Raji (cell line): ENCODE measurements at regions not wholly inside any gene's neighbourhood (a gene's known extent, or its start where the extent isn't known, plus 50 kb on each side); places are given as distances from the start of the nearest gene placed in this dataset.

Source experiments
- POLR2A ChIP-seq: IDR thresholded peaks from 2 replicates; pipeline ENCODE4 v1.6.1; 2011; ENCODE audit warnings: low read depth, low read length, control low read depth; ENCODE audit not compliant: insufficient read depth

GRCh38 chr4:138859254-138859653, 156.3 kb upstream of the NOCT start:
- no peak for TF ChIP-seq POLR2A

- TF ChIP-seq POLR2A: no peak
Measured at GRCh38 chr4:138858419-138858818, 157.2 kb upstream of the NOCT start.

GRCh38 chr4:138857416-138857815, 158.2 kb upstream of the NOCT start:
- TF ChIP-seq POLR2A: no peak

- no peak for TF ChIP-seq POLR2A
Measured at GRCh38 chr4:138852681-138853080, 162.9 kb upstream of the NOCT start.

- TF ChIP-seq POLR2A: no peak
Measured at GRCh38 chr4:138851391-138852335, 163.9 kb upstream of the NOCT start.

- TF ChIP-seq POLR2A: no peak
Measured at GRCh38 chr4:138845664-138846063, 169.9 kb upstream of the NOCT start.

GRCh38 chr4:138845054-138845453, 170.5 kb upstream of the NOCT start:
- TF ChIP-seq POLR2A: no peak

GRCh38 chr4:138843616-138844015, 172.0 kb upstream of the NOCT start:
- TF ChIP-seq POLR2A: no peak

- TF ChIP-seq POLR2A: no peak
Measured at GRCh38 chr4:138841343-138841742, 174.2 kb upstream of the NOCT start.

- TF ChIP-seq POLR2A: no peak
Measured at GRCh38 chr4:138838251-138838650, 177.3 kb upstream of the NOCT start.

GRCh38 chr4:138835832-138836533, 179.6 kb upstream of the NOCT start:
- no peak for TF ChIP-seq POLR2A

GRCh38 chr4:138833974-138834373, 181.6 kb upstream of the NOCT start:
- TF ChIP-seq POLR2A: no peak

GRCh38 chr4:138832563-138832962, 183.0 kb upstream of the NOCT start:
- no peak for TF ChIP-seq POLR2A

- TF ChIP-seq POLR2A: no peak
Measured at GRCh38 chr4:138831948-138832347, 183.6 kb upstream of the NOCT start.

- no peak for TF ChIP-seq POLR2A
Measured at GRCh38 chr4:138828926-138829325, 186.7 kb upstream of the NOCT start.

- no peak for TF ChIP-seq POLR2A
Measured at GRCh38 chr4:138826754-138827153, 188.8 kb upstream of the NOCT start.
